DMS153 (cell line): ENCODE measurements at regions not wholly inside any gene's neighbourhood (a gene's known extent, or its start where the extent isn't known, plus 50 kb on each side); places are given as distances from the start of the nearest gene placed in this dataset.
A peak's percentile ranks its signal among the peaks of the same experiment; 100 is the strongest.
"Not testable (repeated sequence)": the region's sequence is repeated elsewhere in the genome, so short reads cannot be mapped to it uniquely, and the experiment has no call there.

Source experiments
- DNase-seq: peaks from one replicate; lab custom pipeline; 2025; lab: John Stamatoyannopoulos, UW

GRCh38 chr9:31820426-31820825 is 564.0 kb upstream of the ACO1 start:
- no peak for DNase-seq

GRCh38 chr9:31821583-31821982 is 562.9 kb upstream of the ACO1 start:
- DNase-seq = no peak

GRCh38 chr9:31823365-31823764 is 561.1 kb upstream of the ACO1 start:
- DNase-seq = no peak

- DNase-seq = peak; percentile 18
Measured at GRCh38 chr9:31824860-31825259, 559.6 kb upstream of the ACO1 start.

- no peak for DNase-seq
Measured at GRCh38 chr9:31837211-31837610, 547.2 kb upstream of the ACO1 start.

GRCh38 chr9:31839273-31839672 is 545.2 kb upstream of the ACO1 start:
- no peak for DNase-seq

- DNase-seq = no peak
Measured at GRCh38 chr9:31840702-31841101, 543.7 kb upstream of the ACO1 start.

GRCh38 chr9:31847963-31848362 is 536.5 kb upstream of the ACO1 start:
- DNase-seq = no peak

- no peak for DNase-seq
Measured at GRCh38 chr9:31848505-31849285, 535.7 kb upstream of the ACO1 start.

- DNase-seq = no peak
Measured at GRCh38 chr9:31854187-31854586, 530.3 kb upstream of the ACO1 start.

- DNase-seq = no peak
Measured at GRCh38 chr9:31868830-31869229, 515.6 kb upstream of the ACO1 start.

- DNase-seq = no peak
Measured at GRCh38 chr9:31870276-31870675, 514.2 kb upstream of the ACO1 start.

GRCh38 chr9:31873722-31874121 is 510.7 kb upstream of the ACO1 start:
- no peak for DNase-seq

GRCh38 chr9:31894008-31894407 is 490.4 kb upstream of the ACO1 start:
- no peak for DNase-seq

- no peak for DNase-seq
Measured at GRCh38 chr9:31908158-31908890, 476.1 kb upstream of the ACO1 start.

GRCh38 chr9:31908891-31909480 is 475.5 kb upstream of the ACO1 start:
- no peak for DNase-seq

- no peak for DNase-seq
Measured at GRCh38 chr9:31912636-31913035, 471.8 kb upstream of the ACO1 start.

- DNase-seq = peak; percentile 14
Measured at GRCh38 chr9:31916591-31917241, 467.7 kb upstream of the ACO1 start.

GRCh38 chr9:31937737-31938136 is 446.7 kb upstream of the ACO1 start:
- DNase-seq = not testable (repeated sequence)

- no peak for DNase-seq
Measured at GRCh38 chr9:31950756-31951155, 433.7 kb upstream of the ACO1 start.

- no peak for DNase-seq
Measured at GRCh38 chr9:31958572-31958971, 425.9 kb upstream of the ACO1 start.

GRCh38 chr9:31969552-31969951 is 414.9 kb upstream of the ACO1 start:
- DNase-seq = no peak

- DNase-seq = peak; percentile 53
Measured at GRCh38 chr9:31983895-31984294, 400.5 kb upstream of the ACO1 start.
